Osteoblast (primary cell): ENCODE measurements at regions not wholly inside any gene's neighbourhood (a gene's known extent, or its start where the extent isn't known, plus 50 kb on each side); places are given as distances from the start of the nearest gene placed in this dataset.

Source experiments
- DNase-seq: peaks from one replicate; pipeline ENCODE4 v3.0.0; 2011; ENCODE audit warnings: low spot score, mixed read lengths; ENCODE audit not compliant: insufficient read length; ENCODE audit errors: missing footprints
- H2AFZ ChIP-seq: 2 replicates; pipeline ENCODE4 v1.6.0; 2011; ENCODE audit warnings: mild to moderate bottlenecking, low read length
- H3K27ac ChIP-seq: 2 replicates; pipeline ENCODE4 v1.5.1; 2011; ENCODE audit warnings: mild to moderate bottlenecking, low read depth, low read length, moderate library complexity
- H3K27me3 ChIP-seq: 2 replicates; pipeline ENCODE4 v1.6.0; 2012; ENCODE audit warnings: mild to moderate bottlenecking, control low read depth, inconsistent platforms, low read length, moderate library complexity; ENCODE audit not compliant: insufficient read depth
- H3K36me3 ChIP-seq: 2 replicates; pipeline ENCODE4 v1.5.1; 2011; ENCODE audit warnings: mild to moderate bottlenecking, low read length, control low read depth, moderate library complexity; ENCODE audit not compliant: insufficient read depth
- H3K4me1 ChIP-seq: 2 replicates; pipeline ENCODE4 v1.5.1; 2011; ENCODE audit warnings: mild to moderate bottlenecking, low read length, control low read depth, moderate library complexity; ENCODE audit not compliant: insufficient read depth
- H3K4me2 ChIP-seq: 2 replicates; pipeline ENCODE4 v1.6.0; 2011; ENCODE audit warnings: mild to moderate bottlenecking, low read length; ENCODE audit not compliant: insufficient read depth
- H3K4me3 ChIP-seq: fragments of 200-600 bp; sonication (generic); 3 replicates; pipeline ENCODE4 v1.5.1; 2012; ENCODE audit warnings: mild to moderate bottlenecking, low read length, inconsistent platforms; ENCODE audit not compliant: insufficient read depth
- H3K79me2 ChIP-seq: 2 replicates; pipeline ENCODE4 v1.6.0; 2012; ENCODE audit warnings: mild to moderate bottlenecking, low read length, control low read depth, inconsistent platforms; ENCODE audit not compliant: insufficient read depth
- H3K9me3 ChIP-seq: 2 replicates; pipeline ENCODE4 v1.5.1; 2011; ENCODE audit warnings: low read depth, low read length, control low read depth
- H4K20me1 ChIP-seq: 2 replicates; pipeline ENCODE4 v1.6.0; 2012; ENCODE audit warnings: mild to moderate bottlenecking, low read length, control low read depth; ENCODE audit not compliant: insufficient read depth
- CTCF ChIP-seq: IDR thresholded peaks from 2 replicates; pipeline ENCODE4 v1.5.1; 2011; ENCODE audit warnings: mild to moderate bottlenecking, low read depth, low read length, moderate library complexity; ENCODE audit errors: extremely low read depth

- Histone ChIP-seq H3K4me1 (peaks cover 17% of the 10 kb centered on the region), H3K4me2 (peak overlapping the region; percentile 98), H3K79me2 (peaks cover 48% of the 10 kb centered on the region), H4K20me1 (peaks cover 18% of the 10 kb centered on the region), H3K27ac (peak overlapping the region; percentile 83), H3K36me3 (no peaks in the 10 kb centered on the region), H3K27me3 (peaks cover 2% of the 10 kb centered on the region), H3K9me3 (no peaks in the 10 kb centered on the region), H3K4me3 (peak overlapping the region; percentile 90), H2AFZ (no peak overlapping the region)
- no peak for TF ChIP-seq CTCF
- DNase-seq = peak; percentile 92
Observed at GRCh38 chr17:72590382-72590781, 469.6 kb downstream of the SOX9 start.

DNA sequence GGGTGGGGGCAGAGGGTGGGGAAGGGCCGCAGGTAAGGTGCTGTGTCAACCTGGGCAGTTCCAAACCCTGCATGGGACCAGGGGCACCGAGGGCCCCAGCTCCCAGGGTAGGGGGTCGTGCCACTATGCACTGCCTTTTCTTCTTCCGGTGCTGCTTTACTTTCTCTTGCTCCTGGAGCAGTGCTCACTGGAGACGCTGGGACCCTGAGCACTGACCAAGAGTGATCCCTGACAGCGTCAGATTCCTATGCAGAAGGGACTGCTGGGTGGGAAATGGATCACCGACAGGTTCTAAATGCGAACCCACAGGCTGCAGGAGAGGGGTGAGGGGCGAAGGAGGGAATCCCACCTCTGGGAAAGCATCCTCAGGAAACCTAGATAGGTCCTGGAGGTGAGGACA, 470.1 kb downstream of the SOX9 start:
- Histone ChIP-seq H3K9me3 (no peaks in the 10 kb centered on the region), H3K79me2 (peaks cover 44% of the 10 kb centered on the region), H3K27ac (peak overlapping the region; percentile 83), H3K4me1 (peaks cover 17% of the 10 kb centered on the region), H2AFZ (peak overlapping the region; percentile 77), H3K4me3 (peak overlapping the region; percentile 90), H3K4me2 (peak overlapping the region; percentile 98), H4K20me1 (peaks cover 18% of the 10 kb centered on the region), H3K36me3 (no peaks in the 10 kb centered on the region), H3K27me3 (peaks cover 3% of the 10 kb centered on the region)
- peak; percentile 77 for DNase-seq
- no peak for TF ChIP-seq CTCF

- Histone ChIP-seq H3K4me2 (peak overlapping the region; percentile 98), H3K27me3 (peaks cover 3% of the 10 kb centered on the region), H3K27ac (peak overlapping the region; percentile 83), H3K36me3 (no peaks in the 10 kb centered on the region), H3K79me2 (peaks cover 43% of the 10 kb centered on the region), H3K4me1 (peaks cover 17% of the 10 kb centered on the region), H3K9me3 (no peaks in the 10 kb centered on the region), H4K20me1 (peaks cover 18% of the 10 kb centered on the region), H3K4me3 (peak overlapping the region; percentile 90), H2AFZ (peak overlapping the region; percentile 77)
- DNase-seq = no peak
- no peak for TF ChIP-seq CTCF
Observed at GRCh38 chr17:72591289-72592241, 470.7 kb downstream of the SOX9 start.

DNA sequence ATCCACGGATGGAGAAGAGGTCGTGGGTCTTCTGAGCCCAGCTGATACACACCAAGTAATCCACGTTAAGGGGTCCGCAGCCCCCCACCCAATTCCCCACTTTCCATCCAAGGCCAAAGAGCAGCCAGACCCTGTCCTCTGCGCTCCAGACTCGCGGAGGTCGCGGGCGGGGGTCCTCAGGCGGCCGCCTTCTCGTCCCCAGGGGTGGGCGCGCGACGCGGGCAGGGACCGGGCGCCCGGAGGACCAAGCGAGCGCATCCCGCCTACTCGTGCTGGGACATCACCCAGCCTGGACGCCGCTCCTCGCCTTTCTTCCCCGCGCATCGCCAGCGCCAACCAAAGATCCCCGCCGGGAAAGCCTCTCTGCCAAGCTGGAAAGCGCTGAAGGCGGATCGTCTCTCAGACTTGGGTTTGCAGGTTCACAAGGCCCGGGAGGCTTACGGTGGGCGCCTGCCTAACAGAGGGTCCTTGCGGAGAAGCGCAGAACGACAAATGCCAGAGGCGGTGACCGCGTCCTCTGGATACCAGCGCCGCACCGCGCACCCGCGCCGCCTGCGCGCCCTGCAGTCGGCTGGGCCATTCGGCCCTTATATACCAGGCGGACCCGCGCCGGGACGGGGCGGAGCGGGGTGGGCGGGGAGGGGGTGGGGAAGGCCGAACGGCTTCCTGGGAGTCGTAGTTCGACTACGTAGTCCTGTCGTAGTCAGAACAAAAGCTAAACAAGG, 471.6 kb downstream of the SOX9 start:
- peak overlapping the region; percentile 83 for H3K27ac ChIP-seq

More for the DNA sequence above, 471.6 kb downstream of the SOX9 start:
- DNase-seq = peak; percentile 98
- TF ChIP-seq CTCF = no peak
- peak overlapping the region; percentile 90 for H3K4me3 ChIP-seq
- peaks cover 35% of the 10 kb centered on the region for H3K79me2 ChIP-seq
- peaks cover 13% of the 10 kb centered on the region for H4K20me1 ChIP-seq
- peak overlapping the region; percentile 98 for H3K4me2 ChIP-seq
- H3K27me3 ChIP-seq = peaks cover 3% of the 10 kb centered on the region
- H2AFZ ChIP-seq = peak overlapping the region; percentile 77
- no peaks in the 10 kb centered on the region for H3K36me3 ChIP-seq
- H3K9me3 ChIP-seq = no peaks in the 10 kb centered on the region
- H3K4me1 ChIP-seq = peaks cover 15% of the 10 kb centered on the region
